Glutamatergic neuron (in vitro differentiated cells): ENCODE measurements at regions not wholly inside any gene's neighbourhood (a gene's known extent, or its start where the extent isn't known, plus 50 kb on each side); places are given as distances from the start of the nearest gene placed in this dataset.
"Not testable (repeated sequence)": the region's sequence is repeated elsewhere in the genome, so short reads cannot be mapped to it uniquely, and the experiment has no call there.

Experiments
- DNase-seq: peaks from one replicate; pipeline ENCODE4 v3.0.0; 2022
- H3K27ac Mint-ChIP-seq: one replicate; pipeline ENCODE4 v1.8.0; 2020; ENCODE audit warnings: mild to moderate bottlenecking, mixed read lengths, inconsistent platforms; ENCODE audit not compliant: unreplicated experiment
- H3K27me3 Mint-ChIP-seq: one replicate; pipeline ENCODE4 v1.8.0; 2020; ENCODE audit warnings: mild to moderate bottlenecking, moderate library complexity, mixed read lengths, inconsistent platforms; ENCODE audit not compliant: unreplicated experiment
- H3K36me3 Mint-ChIP-seq: one replicate; pipeline ENCODE4 v1.8.0; 2020; ENCODE audit warnings: mild to moderate bottlenecking, mixed read lengths, inconsistent platforms; ENCODE audit not compliant: unreplicated experiment
- H3K4me1 Mint-ChIP-seq: one replicate; pipeline ENCODE4 v1.8.0; 2020; ENCODE audit warnings: mild to moderate bottlenecking, low read depth, mixed read lengths, inconsistent platforms; ENCODE audit not compliant: unreplicated experiment
- H3K4me3 Mint-ChIP-seq: one replicate; pipeline ENCODE4 v1.8.0; 2020; ENCODE audit warnings: mild to moderate bottlenecking, mixed read lengths, inconsistent platforms; ENCODE audit not compliant: unreplicated experiment
- H3K9me3 Mint-ChIP-seq: one replicate; pipeline ENCODE4 v1.8.0; 2020; ENCODE audit warnings: mild to moderate bottlenecking, moderate library complexity, mixed read lengths, inconsistent platforms; ENCODE audit not compliant: unreplicated experiment
- CTCF ChIP-seq: fragments of 200-600 bp; sonication (generic); IDR thresholded peaks from one replicate; pipeline ENCODE4 v1.5.0; 2021; ENCODE audit not compliant: partially characterized antibody, unreplicated experiment

GRCh38 chr4:159416996-159417395 lies 314.1 kb downstream of the RAPGEF2 start:
- H3K4me3 Mint-ChIP-seq: no peak overlapping the region
- peaks cover 4% of the 10 kb centered on the region for H3K4me1 Mint-ChIP-seq
- H3K27me3 Mint-ChIP-seq: peaks cover 1% of the 10 kb centered on the region
- no peak for TF ChIP-seq CTCF
- no peak for DNase-seq
- no peak overlapping the region for H3K27ac Mint-ChIP-seq
- no peaks in the 10 kb centered on the region for H3K9me3 Mint-ChIP-seq
- H3K36me3 Mint-ChIP-seq: peaks cover 5% of the 10 kb centered on the region

- H3K4me3 Mint-ChIP-seq: no peak overlapping the region
- TF ChIP-seq CTCF: no peak
- DNase-seq: no peak
- no peaks in the 10 kb centered on the region for H3K4me1 Mint-ChIP-seq
- H3K36me3 Mint-ChIP-seq: peaks cover 5% of the 10 kb centered on the region
- H3K9me3 Mint-ChIP-seq: no peaks in the 10 kb centered on the region
- peaks cover 1% of the 10 kb centered on the region for H3K27me3 Mint-ChIP-seq
- H3K27ac Mint-ChIP-seq: no peak overlapping the region
Measured at GRCh38 chr4:159420162-159421057, 317.5 kb downstream of the RAPGEF2 start.

GRCh38 chr4:159421058-159421419 lies 318.2 kb downstream of the RAPGEF2 start:
- DNase-seq, H3K4me3 Mint-ChIP-seq, H3K9me3 Mint-ChIP-seq, H3K27ac Mint-ChIP-seq, H3K36me3 Mint-ChIP-seq, H3K4me1 Mint-ChIP-seq, H3K27me3 Mint-ChIP-seq: not testable (repeated sequence)

- DNase-seq: no peak
- H3K9me3 Mint-ChIP-seq: no peaks in the 10 kb centered on the region
- peaks cover 5% of the 10 kb centered on the region for H3K36me3 Mint-ChIP-seq
- H3K27ac Mint-ChIP-seq: no peak overlapping the region
- H3K4me3 Mint-ChIP-seq: no peak overlapping the region
- no peaks in the 10 kb centered on the region for H3K4me1 Mint-ChIP-seq
- H3K27me3 Mint-ChIP-seq: no peaks in the 10 kb centered on the region
- TF ChIP-seq CTCF: no peak
Measured at GRCh38 chr4:159422019-159422418, 319.1 kb downstream of the RAPGEF2 start.

GRCh38 chr4:159422626-159423025 lies 319.7 kb downstream of the RAPGEF2 start:
- H3K4me1 Mint-ChIP-seq: no peaks in the 10 kb centered on the region
- no peaks in the 10 kb centered on the region for H3K9me3 Mint-ChIP-seq
- no peaks in the 10 kb centered on the region for H3K27me3 Mint-ChIP-seq
- TF ChIP-seq CTCF: no peak
- no peak overlapping the region for H3K27ac Mint-ChIP-seq
- H3K4me3 Mint-ChIP-seq: no peak overlapping the region
- peaks cover 5% of the 10 kb centered on the region for H3K36me3 Mint-ChIP-seq
- DNase-seq: no peak
